ENCODE measurements at regions not wholly inside any gene's neighbourhood (a gene's known extent, or its start where the extent isn't known, plus 50 kb on each side); places are given as distances from the start of the nearest gene placed in this dataset.

- H3K4me3 ChIP-seq (ENCODE audit: low read depth, low read length), result no peak overlapping the region
- TF ChIP-seq, protein P1, sequence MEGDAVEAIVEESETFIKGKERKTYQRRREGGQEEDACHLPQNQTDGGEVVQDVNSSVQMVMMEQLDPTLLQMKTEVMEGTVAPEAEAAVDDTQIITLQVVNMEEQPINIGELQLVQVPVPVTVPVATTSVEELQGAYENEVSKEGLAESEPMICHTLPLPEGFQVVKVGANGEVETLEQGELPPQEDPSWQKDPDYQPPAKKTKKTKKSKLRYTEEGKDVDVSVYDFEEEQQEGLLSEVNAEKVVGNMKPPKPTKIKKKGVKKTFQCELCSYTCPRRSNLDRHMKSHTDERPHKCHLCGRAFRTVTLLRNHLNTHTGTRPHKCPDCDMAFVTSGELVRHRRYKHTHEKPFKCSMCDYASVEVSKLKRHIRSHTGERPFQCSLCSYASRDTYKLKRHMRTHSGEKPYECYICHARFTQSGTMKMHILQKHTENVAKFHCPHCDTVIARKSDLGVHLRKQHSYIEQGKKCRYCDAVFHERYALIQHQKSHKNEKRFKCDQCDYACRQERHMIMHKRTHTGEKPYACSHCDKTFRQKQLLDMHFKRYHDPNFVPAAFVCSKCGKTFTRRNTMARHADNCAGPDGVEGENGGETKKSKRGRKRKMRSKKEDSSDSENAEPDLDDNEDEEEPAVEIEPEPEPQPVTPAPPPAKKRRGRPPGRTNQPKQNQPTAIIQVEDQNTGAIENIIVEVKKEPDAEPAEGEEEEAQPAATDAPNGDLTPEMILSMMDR (conservative IDR thresholded peaks at IDR 0.05; ENCODE audit: low read depth, low read length), result no peak
- DNase-seq (ENCODE audit: low read depth), result no peak
Observed at GRCh38 chr1:30819244-30819571, 61.6 kb upstream of the LAPTM5 start.

DNA sequence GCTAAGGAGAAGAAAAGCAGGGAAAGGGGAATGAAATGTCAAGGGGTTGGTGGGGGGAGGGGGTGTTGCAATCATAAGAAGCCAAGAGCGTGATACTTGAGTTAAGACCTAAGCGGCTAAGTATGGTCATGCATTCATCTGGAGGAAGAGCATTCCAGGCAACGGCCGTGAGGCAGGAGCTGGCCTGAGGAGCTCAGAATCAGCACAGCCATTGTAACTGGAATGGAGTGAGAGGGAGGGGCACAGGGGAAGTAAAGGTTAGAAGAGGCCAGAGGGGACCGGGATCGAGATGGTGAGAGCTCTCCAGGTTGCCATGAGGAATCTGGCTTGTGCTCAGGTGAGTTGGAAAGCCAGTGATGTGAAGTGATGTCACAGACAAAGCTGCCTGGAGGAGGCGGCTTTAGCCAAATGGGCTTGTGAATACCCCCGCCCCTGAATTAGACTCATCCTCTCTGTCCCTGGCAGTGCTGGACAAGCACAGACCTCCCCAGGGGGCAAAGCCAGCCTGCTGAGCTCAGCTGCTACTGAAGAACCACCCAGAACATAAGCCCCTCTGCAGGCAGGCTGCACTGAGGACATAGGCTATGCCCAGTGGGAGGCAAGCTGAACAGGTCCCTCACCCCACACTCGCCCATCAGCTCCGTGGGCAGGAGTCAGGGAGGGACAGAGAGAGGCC, 61.1 kb upstream of the LAPTM5 start:
- H3K4me3 ChIP-seq (ENCODE audit: low read depth, low read length), result no peak overlapping the region
- TF ChIP-seq, protein P1 (conservative IDR thresholded peaks at IDR 0.05; ENCODE audit: low read depth, low read length), result no peak
- no peak for DNase-seq (ENCODE audit: low read depth)

- no peak overlapping the region for H3K4me3 ChIP-seq (ENCODE audit: low read depth, low read length)
- DNase-seq (ENCODE audit: low read depth), result no peak
- TF ChIP-seq, protein P1 (conservative IDR thresholded peaks at IDR 0.05; ENCODE audit: low read depth, low read length), result no peak
Observed at GRCh38 chr1:30817548-30817947, 60.0 kb upstream of the LAPTM5 start.

DNA sequence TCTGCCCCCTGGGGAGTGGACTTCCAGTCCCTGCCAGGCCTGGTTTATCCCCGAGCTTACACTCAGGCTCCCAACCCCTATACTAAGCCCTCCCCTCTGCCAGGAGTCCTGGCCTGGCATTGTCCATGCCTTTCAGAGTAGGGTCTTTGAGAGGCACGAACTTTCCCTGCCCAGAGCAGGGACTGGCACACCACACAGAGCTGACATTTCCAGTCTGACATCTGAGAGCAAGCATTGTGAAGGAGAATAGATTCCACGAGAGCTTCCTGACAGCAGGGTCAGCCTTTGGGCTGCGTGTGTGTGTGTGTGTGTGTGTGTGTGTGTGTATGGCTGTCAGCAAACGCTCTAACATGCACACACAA, 59.5 kb upstream of the LAPTM5 start:
- no peak overlapping the region for H3K4me3 ChIP-seq (ENCODE audit: low read depth, low read length)
- TF ChIP-seq, protein P1 (conservative IDR thresholded peaks at IDR 0.05; ENCODE audit: low read depth, low read length), result no peak
- no peak for DNase-seq (ENCODE audit: low read depth)

- DNase-seq (ENCODE audit: low read depth), result peak; percentile 73
- TF ChIP-seq, protein P1 (conservative IDR thresholded peaks at IDR 0.05; ENCODE audit: low read depth, low read length), result no peak
Observed at GRCh38 chr1:30816211-30817076, 58.9 kb upstream of the LAPTM5 start.

DNA sequence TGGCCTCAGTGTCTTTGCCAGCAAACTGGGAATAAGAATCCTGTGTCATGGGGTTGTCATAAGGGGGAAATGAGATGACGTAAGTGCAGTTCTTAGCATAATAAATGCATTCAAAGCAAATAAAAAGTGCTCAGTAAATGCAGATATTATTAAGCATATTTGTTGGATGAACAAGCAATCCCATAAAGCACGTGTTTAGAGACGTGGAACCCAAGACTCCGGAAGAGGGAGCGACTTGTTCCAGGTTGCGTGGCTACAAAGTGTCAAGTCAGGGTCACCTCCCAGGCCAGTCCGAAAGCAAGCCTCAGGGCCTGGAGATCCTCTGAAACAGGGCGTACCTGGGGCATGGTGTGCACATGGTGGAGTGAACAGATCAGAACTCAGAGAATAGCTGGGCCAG, 58.0 kb upstream of the LAPTM5 start:
- no peak for DNase-seq (ENCODE audit: low read depth)
- TF ChIP-seq, protein P1 (conservative IDR thresholded peaks at IDR 0.05; ENCODE audit: low read depth, low read length), result no peak
- no peak overlapping the region for H3K4me3 ChIP-seq (ENCODE audit: low read depth, low read length)

More at GRCh38 chr1:30816211-30817076, 58.9 kb upstream of the LAPTM5 start:
- no peak overlapping the region for H3K4me3 ChIP-seq (ENCODE audit: low read depth, low read length)

All from epithelial cell of proximal tubule (primary cell).